NB4 (cell line): ENCODE measurements at regions not wholly inside any gene's neighbourhood (a gene's known extent, or its start where the extent isn't known, plus 50 kb on each side); places are given as distances from the start of the nearest gene placed in this dataset.
"Not testable (repeated sequence)": the region's sequence is repeated elsewhere in the genome, so short reads cannot be mapped to it uniquely, and the experiment has no call there.

ENCODE experiments used
- MAX ChIP-seq: IDR thresholded peaks from 2 replicates; pipeline ENCODE4 v1.6.1; 2011; ENCODE audit warnings: low read depth, low read length
- TF ChIP-seq, protein P1 (sequence below): IDR thresholded peaks from one replicate; pipeline ENCODE4 v1.5.1; 2012; ENCODE audit warnings: low read depth, low read length

GRCh38 chr1:120552190-120552589 lies 137.4 kb downstream of the NBPF8 start:
- not testable (repeated sequence) for TF ChIP-seq MAX
- TF ChIP-seq, protein P1, sequence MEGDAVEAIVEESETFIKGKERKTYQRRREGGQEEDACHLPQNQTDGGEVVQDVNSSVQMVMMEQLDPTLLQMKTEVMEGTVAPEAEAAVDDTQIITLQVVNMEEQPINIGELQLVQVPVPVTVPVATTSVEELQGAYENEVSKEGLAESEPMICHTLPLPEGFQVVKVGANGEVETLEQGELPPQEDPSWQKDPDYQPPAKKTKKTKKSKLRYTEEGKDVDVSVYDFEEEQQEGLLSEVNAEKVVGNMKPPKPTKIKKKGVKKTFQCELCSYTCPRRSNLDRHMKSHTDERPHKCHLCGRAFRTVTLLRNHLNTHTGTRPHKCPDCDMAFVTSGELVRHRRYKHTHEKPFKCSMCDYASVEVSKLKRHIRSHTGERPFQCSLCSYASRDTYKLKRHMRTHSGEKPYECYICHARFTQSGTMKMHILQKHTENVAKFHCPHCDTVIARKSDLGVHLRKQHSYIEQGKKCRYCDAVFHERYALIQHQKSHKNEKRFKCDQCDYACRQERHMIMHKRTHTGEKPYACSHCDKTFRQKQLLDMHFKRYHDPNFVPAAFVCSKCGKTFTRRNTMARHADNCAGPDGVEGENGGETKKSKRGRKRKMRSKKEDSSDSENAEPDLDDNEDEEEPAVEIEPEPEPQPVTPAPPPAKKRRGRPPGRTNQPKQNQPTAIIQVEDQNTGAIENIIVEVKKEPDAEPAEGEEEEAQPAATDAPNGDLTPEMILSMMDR: not testable (repeated sequence)
